ENCODE measurements at regions not wholly inside any gene's neighbourhood (a gene's known extent, or its start where the extent isn't known, plus 50 kb on each side); places are given as distances from the start of the nearest gene placed in this dataset.

- TF ChIP-seq YY1 (IDR thresholded peaks at IDR 0.05; ENCODE audit: insufficient read depth, insufficient read length) (no peak), SUZ12 (IDR thresholded peaks at IDR 0.05; ENCODE audit: extremely low read depth, insufficient read depth, insufficient read length) (no peak), ZNF274 (IDR thresholded peaks at IDR 0.05; ENCODE audit: low read depth, low read length) (no peak)
Observed at GRCh38 chr9:74078647-74079046, 418.5 kb upstream of the RORB start.
